Peyer's patch (tissue), 4 donors: ENCODE measurements at regions not wholly inside any gene's neighbourhood (a gene's known extent, or its start where the extent isn't known, plus 50 kb on each side); places are given as distances from the start of the nearest gene placed in this dataset.
"Not testable (repeated sequence)": the region's sequence is repeated elsewhere in the genome, so short reads cannot be mapped to it uniquely, and the experiment has no call there.

Experiments
- DNase-seq, 3 donors: peaks; one replicate each; pipeline ENCODE4 v3.0.0-alpha.2; 2017 to 2019
- H3K27ac ChIP-seq, 4 donors: fragments of 200-600 bp; sonication (generic); one replicate each; pipeline ENCODE4 v1.5.1; 2016 to 2019
- H3K27me3 ChIP-seq, 2 donors: fragments of 200-600 bp; sonication (generic); one replicate each; pipeline ENCODE4 v1.5.1; 2019
- H3K36me3 ChIP-seq, 3 donors: fragments of 200-600 bp; sonication (generic); one replicate each; pipeline ENCODE4 v1.5.1; 2016 to 2019
- H3K4me1 ChIP-seq, 4 donors: fragments of 200-600 bp; sonication (generic); one replicate each; pipeline ENCODE4 v1.5.1; 2016 to 2019
- H3K4me3 ChIP-seq, 4 donors: fragments of 200-600 bp; sonication (generic); 1 replicate in 3 of 4; 2 replicates in 1 of 4; pipeline ENCODE4 v1.5.1; 2016 to 2019; ENCODE audit warnings: mild to moderate bottlenecking in 1 of 4
- H3K9me3 ChIP-seq, 4 donors: fragments of 200-600 bp; sonication (generic); one replicate each; pipeline ENCODE4 v1.5.1; 2016 to 2019; ENCODE audit warnings: mild to moderate bottlenecking in 1 of 4
- CTCF ChIP-seq, 6 experiments: fragments of 450-650 bp in 4 of 6; fragments of 200-600 bp in 2 of 6; sonication (generic) in 1 of 6; IDR thresholded peaks; one replicate each; pipeline ENCODE4 v1.5.1; 2017 to 2019; ENCODE audit warnings: antibody characterized with exemption in 6 of 6, mild to moderate bottlenecking in 3 of 6, moderate library complexity in 1 of 6
- POLR2A ChIP-seq, 2 donors: fragments of 450-650 bp; IDR thresholded peaks; one replicate each; pipeline ENCODE4 v1.5.1; 2017; ENCODE audit warnings: antibody characterized with exemption in 2 of 2, mild to moderate bottlenecking in 2 of 2, moderate library complexity in 2 of 2

GRCh38 chr14:41235466-41235865 is 371.2 kb upstream of the LRFN5 start:
- H3K36me3 ChIP-seq = no peaks in the 10 kb centered on the region
- no peaks in the 10 kb centered on the region for H3K9me3 ChIP-seq
- no peaks in the 10 kb centered on the region for H3K27me3 ChIP-seq
- no peak for TF ChIP-seq POLR2A (IDR thresholded peaks at IDR 0.05)
- TF ChIP-seq CTCF (IDR thresholded peaks at IDR 0.05) = no peak
- no peaks in the 10 kb centered on the region for H3K4me1 ChIP-seq
- H3K27ac ChIP-seq = no peak overlapping the region
- no peak overlapping the region for H3K4me3 ChIP-seq
- no peak for DNase-seq

GRCh38 chr14:41230683-41231082 is 376.0 kb upstream of the LRFN5 start:
- DNase-seq = no peak
- H3K4me3 ChIP-seq = no peak overlapping the region
- H3K27ac ChIP-seq = no peak overlapping the region

GRCh38 chr14:41229824-41230223 is 376.9 kb upstream of the LRFN5 start:
- Histone ChIP-seq H3K36me3 (no peaks in the 10 kb centered on the region), H3K27me3 (no peaks in the 10 kb centered on the region)
- no peak for DNase-seq

More at GRCh38 chr14:41230683-41231082, 376.0 kb upstream of the LRFN5 start:
- H3K4me1 ChIP-seq = no peaks in the 10 kb centered on the region
- no peaks in the 10 kb centered on the region for H3K36me3 ChIP-seq
- TF ChIP-seq POLR2A (IDR thresholded peaks at IDR 0.05) (no peak), CTCF (IDR thresholded peaks at IDR 0.05) (no peak)
- H3K9me3 ChIP-seq = no peaks in the 10 kb centered on the region
- no peaks in the 10 kb centered on the region for H3K27me3 ChIP-seq

GRCh38 chr14:41225433-41225832 is 381.2 kb upstream of the LRFN5 start:
- H3K27ac ChIP-seq = no peak overlapping the region
- H3K9me3 ChIP-seq = no peaks in the 10 kb centered on the region
- no peaks in the 10 kb centered on the region for H3K4me1 ChIP-seq
- TF ChIP-seq CTCF (IDR thresholded peaks at IDR 0.05) = no peak
- TF ChIP-seq POLR2A (IDR thresholded peaks at IDR 0.05) = no peak
- no peaks in the 10 kb centered on the region for H3K36me3 ChIP-seq
- no peak overlapping the region for H3K4me3 ChIP-seq
- DNase-seq = no peak
- H3K27me3 ChIP-seq = no peaks in the 10 kb centered on the region

More at GRCh38 chr14:41229824-41230223, 376.9 kb upstream of the LRFN5 start:
- TF ChIP-seq POLR2A (IDR thresholded peaks at IDR 0.05) (no peak), CTCF (IDR thresholded peaks at IDR 0.05) (no peak)
- H3K4me3 ChIP-seq = no peak overlapping the region
- no peaks in the 10 kb centered on the region for H3K4me1 ChIP-seq
- no peaks in the 10 kb centered on the region for H3K9me3 ChIP-seq
- no peak overlapping the region for H3K27ac ChIP-seq

- H3K27me3 ChIP-seq = no peaks in the 10 kb centered on the region
- no peak overlapping the region for H3K27ac ChIP-seq
- no peaks in the 10 kb centered on the region for H3K9me3 ChIP-seq
- no peak overlapping the region for H3K4me3 ChIP-seq
- no peaks in the 10 kb centered on the region for H3K36me3 ChIP-seq
- DNase-seq = no peak
- no peaks in the 10 kb centered on the region for H3K4me1 ChIP-seq
- TF ChIP-seq POLR2A (IDR thresholded peaks at IDR 0.05) (no peak), CTCF (IDR thresholded peaks at IDR 0.05) (no peak)
Observed at GRCh38 chr14:41222581-41222980, 384.1 kb upstream of the LRFN5 start.

GRCh38 chr14:41214978-41215377 is 391.7 kb upstream of the LRFN5 start:
- H3K27me3 ChIP-seq, H3K9me3 ChIP-seq, H3K27ac ChIP-seq, H3K36me3 ChIP-seq, DNase-seq, H3K4me1 ChIP-seq, H3K4me3 ChIP-seq: not testable (repeated sequence)
